Sigmoid colon (tissue), 4 donors: ENCODE measurements at regions not wholly inside any gene's neighbourhood (a gene's known extent, or its start where the extent isn't known, plus 50 kb on each side); places are given as distances from the start of the nearest gene placed in this dataset.

Source experiments
- EP300 ChIP-seq, 4 donors: sonication (generic); formaldehyde crosslinking; IDR thresholded peaks; one replicate each; pipeline ENCODE4 v1.6.1; 2017; ENCODE audit warnings: antibody characterized with exemption in 4 of 4
- POLR2A ChIP-seq, 2 donors: fragments of 450-650 bp; IDR thresholded peaks; one replicate each; pipeline ENCODE4 v1.6.1; 2016; ENCODE audit warnings: antibody characterized with exemption in 2 of 2, mild to moderate bottlenecking in 2 of 2, moderate library complexity in 2 of 2
- POLR2AphosphoS5 ChIP-seq, 4 donors: sonication (generic); formaldehyde crosslinking; IDR thresholded peaks; one replicate each; pipeline ENCODE4 v1.6.1; 2017; ENCODE audit warnings: antibody characterized with exemption in 4 of 4
- TF ChIP-seq, protein P1 (sequence below), 4 experiments: fragments of 450-650 bp in 3 of 4; fragments of 200-600 bp in 1 of 4; IDR thresholded peaks; one replicate each; pipeline ENCODE4 v1.5.1; 2016 to 2019; ENCODE audit warnings: antibody characterized with exemption in 4 of 4, mild to moderate bottlenecking in 3 of 4, moderate library complexity in 2 of 4

- TF ChIP-seq, protein P1, sequence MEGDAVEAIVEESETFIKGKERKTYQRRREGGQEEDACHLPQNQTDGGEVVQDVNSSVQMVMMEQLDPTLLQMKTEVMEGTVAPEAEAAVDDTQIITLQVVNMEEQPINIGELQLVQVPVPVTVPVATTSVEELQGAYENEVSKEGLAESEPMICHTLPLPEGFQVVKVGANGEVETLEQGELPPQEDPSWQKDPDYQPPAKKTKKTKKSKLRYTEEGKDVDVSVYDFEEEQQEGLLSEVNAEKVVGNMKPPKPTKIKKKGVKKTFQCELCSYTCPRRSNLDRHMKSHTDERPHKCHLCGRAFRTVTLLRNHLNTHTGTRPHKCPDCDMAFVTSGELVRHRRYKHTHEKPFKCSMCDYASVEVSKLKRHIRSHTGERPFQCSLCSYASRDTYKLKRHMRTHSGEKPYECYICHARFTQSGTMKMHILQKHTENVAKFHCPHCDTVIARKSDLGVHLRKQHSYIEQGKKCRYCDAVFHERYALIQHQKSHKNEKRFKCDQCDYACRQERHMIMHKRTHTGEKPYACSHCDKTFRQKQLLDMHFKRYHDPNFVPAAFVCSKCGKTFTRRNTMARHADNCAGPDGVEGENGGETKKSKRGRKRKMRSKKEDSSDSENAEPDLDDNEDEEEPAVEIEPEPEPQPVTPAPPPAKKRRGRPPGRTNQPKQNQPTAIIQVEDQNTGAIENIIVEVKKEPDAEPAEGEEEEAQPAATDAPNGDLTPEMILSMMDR (IDR thresholded peaks at IDR 0.05), result no peak
- TF ChIP-seq POLR2A (IDR thresholded peaks at IDR 0.05) (no peak), POLR2AphosphoS5 (IDR thresholded peaks at IDR 0.05) (no peak), EP300 (IDR thresholded peaks at IDR 0.05) (no peak)
These were observed 197.1 kb upstream of the PSMD7 start for GRCh38 chr16:74099530-74099929.
